K562 (cell line): ENCODE measurements at regions not wholly inside any gene's neighbourhood (a gene's known extent, or its start where the extent isn't known, plus 50 kb on each side); places are given as distances from the start of the nearest gene placed in this dataset.

Experiments
- ATAC-seq: fragments of 200-7000 bp; cut with Tn5 transposase; 3 replicates; pipeline ENCODE4 v1.9.1; 2020; ENCODE audit warnings: moderate library complexity
- BruUV-seq: library from RNA; stranded (reverse); fragments of 400-500 nt; replicated peaks from 2 replicates; lab custom pipeline; 2021; lab: Mats Ljungman, UMichigan
- CTCF ChIA-PET: fragments of 300-600 bp; formaldehyde crosslinking; extraction: SDS; loops from one replicate; lab custom pipeline; 2021; ENCODE audit warnings: low intra/inter-chr PET ratio; lab: Yijun Ruan, JAX
- POLR2A ChIA-PET: fragments of 300-600, 350-650 bp; sonication (Branson Sonifier 250); formaldehyde crosslinking; extraction: SDS; loops from one replicate; lab custom pipeline; 2021; ENCODE audit warnings: antibody characterized with exemption, inconsistent platforms; lab: Yijun Ruan, JAX
- DNase-seq, 4 experiments: peaks; one replicate each; pipeline versions ENCODE4 v3.0.0 to v3.0.0-alpha.2; 2011 to 2018; ENCODE audit warnings: low spot score in 3 of 4, mixed read lengths in 3 of 4; ENCODE audit errors: extremely low read depth in 1 of 4
- FAIRE-seq: peaks from 2 replicates; lab custom pipeline; 2011; peaks lifted over from hg19 to GRCh38; lab: Jason Lieb, UNC
- H2AFZ ChIP-seq: 2 replicates; pipeline ENCODE4 v1.6.0; 2011; ENCODE audit warnings: low read depth, low read length, control low read depth, inconsistent platforms
- H3K27ac ChIP-seq: fragments of 200-600 bp; 3 replicates; pipeline ENCODE4 v1.8.0; 2011; ENCODE audit warnings: low read depth, mild to moderate bottlenecking, control low read depth, inconsistent platforms, low read length, moderate library complexity, mixed read lengths; ENCODE audit errors: extremely low read depth
- H3K27me3 ChIP-seq, 2 experiments: fragments of 300-600 bp in 1 of 2; 2 replicates in 1 of 2; 3 replicates in 1 of 2; pipeline versions ENCODE4 v1.6.0 to v1.8.0; 2011; ENCODE audit warnings: inconsistent platforms in 2 of 2, low read length in 2 of 2, mild to moderate bottlenecking in 1 of 2, mixed read lengths in 1 of 2, moderate library complexity in 1 of 2; ENCODE audit not compliant: control insufficient read depth in 2 of 2, insufficient read depth in 2 of 2
- H3K36me3 ChIP-seq: fragments of 300-600 bp; 3 replicates; pipeline ENCODE4 v1.8.0; 2011; ENCODE audit warnings: mild to moderate bottlenecking, low read length, inconsistent platforms; ENCODE audit not compliant: control insufficient read depth, insufficient read depth
- H3K4me1 ChIP-seq, 2 experiments: fragments of 200-600 bp in 1 of 2; replicated peaks in 1 of 2; 2 replicates in 1 of 2; 3 replicates in 1 of 2; pipeline versions ENCODE4 v1.5.1 to v1.8.0; 2011; ENCODE audit warnings: inconsistent platforms in 2 of 2, low read length in 2 of 2, mild to moderate bottlenecking in 1 of 2, mixed read lengths in 1 of 2, moderate library complexity in 1 of 2; ENCODE audit not compliant: control insufficient read depth in 2 of 2, insufficient read depth in 2 of 2
- H3K4me2 ChIP-seq: 2 replicates; pipeline ENCODE4 v1.6.1; 2011; ENCODE audit warnings: low read length, control low read depth, inconsistent platforms, mixed read lengths; ENCODE audit not compliant: insufficient read depth
- H3K4me3 ChIP-seq: fragments of 200-600 bp; sonication (generic), shearing (Covaris generic); 2 replicates; pipeline ENCODE4 v1.5.1; 2016; ENCODE audit warnings: control low read depth, inconsistent platforms
- H3K79me2 ChIP-seq: fragments of 200-600 bp; 3 replicates; pipeline ENCODE4 v1.8.0; 2011; ENCODE audit warnings: low read length, inconsistent platforms; ENCODE audit not compliant: control insufficient read depth, insufficient read depth
- H3K9ac ChIP-seq, 2 experiments: 2 replicates each; pipeline versions ENCODE4 v1.6.0 to v1.6.1; 2011; ENCODE audit warnings: low read depth in 2 of 2, low read length in 2 of 2, control low read depth in 1 of 2, inconsistent platforms in 1 of 2, mild to moderate bottlenecking in 1 of 2, mixed read lengths in 1 of 2; ENCODE audit not compliant: insufficient read depth in 1 of 2
- H3K9me1 ChIP-seq: one replicate; pipeline ENCODE4 v1.6.0; 2011; ENCODE audit warnings: inconsistent platforms, mild to moderate bottlenecking, low read length, moderate library complexity; ENCODE audit not compliant: control insufficient read depth, insufficient read depth
- H3K9me3 ChIP-seq: replicated peaks from 2 replicates; pipeline ENCODE4 v1.5.1; 2011; ENCODE audit warnings: low read depth, low read length, inconsistent platforms; ENCODE audit not compliant: control insufficient read depth, insufficient read depth
- H4K20me1 ChIP-seq: replicated peaks from 2 replicates; pipeline ENCODE4 v1.6.1; 2011; ENCODE audit warnings: low read length, inconsistent platforms, mixed read lengths; ENCODE audit not compliant: control insufficient read depth, insufficient read depth
- FOXK1 ChIP-seq: sonication (generic); formaldehyde crosslinking; IDR thresholded peaks from 2 replicates; pipeline ENCODE4 v1.8.0; 2022; ENCODE audit warnings: missing genetic modification reagents, mild to moderate bottlenecking, borderline replicate concordance
- PHF8 ChIP-seq: fragments of 200-600 bp; sonication (generic); IDR thresholded peaks from 2 replicates; pipeline ENCODE4 v1.6.1; 2012; ENCODE audit warnings: mixed run types, mild to moderate bottlenecking, inconsistent platforms, low read length, moderate library complexity, borderline replicate concordance
- PRMT5 ChIP-seq: sonication (generic); formaldehyde crosslinking; IDR thresholded peaks from 2 replicates; pipeline ENCODE4 v1.5.0; 2020; ENCODE audit warnings: missing genetic modification reagents
- RUNX1 ChIP-seq: sonication (generic); IDR thresholded peaks from 2 replicates; pipeline ENCODE4 v1.6.1; 2016; ENCODE audit warnings: antibody characterized with exemption, low read depth
- SIN3B ChIP-seq: fragments of 450-650 bp; IDR thresholded peaks from 2 replicates; pipeline ENCODE4 v1.6.1; 2017; ENCODE audit warnings: low read depth, mild to moderate bottlenecking, moderate library complexity
- in situ Hi-C: fragments of 300-500 bp; cut with MboI; formaldehyde crosslinking; loops from 4 replicates; pipeline ENCODE4 v1.15.0; 2018; ENCODE audit warnings: inconsistent platforms, mixed read lengths
- intact Hi-C: fragments of 100-400 bp; cut with micrococcal nuclease; formaldehyde crosslinking; loops from 2 replicates; pipeline ENCODE4 v1.14.2; 2022
- TF ChIP-seq, protein P1 (sequence below): fragments of 450-650 bp; IDR thresholded peaks from 2 replicates; pipeline ENCODE4 v1.6.1; 2016; ENCODE audit warnings: borderline replicate concordance
- TF ChIP-seq, protein P2 (sequence below), 2 experiments: fragments of 450-650 bp in 1 of 2; sonication (generic) in 1 of 2; formaldehyde crosslinking; conservative IDR thresholded peaks; 2 replicates each; pipeline versions ENCODE4 v1.4.0 to v1.8.1; 2020 to 2022; ENCODE audit warnings: mild to moderate bottlenecking in 1 of 2, missing genetic modification reagents in 1 of 2
- TF ChIP-seq, protein P3 (sequence below): fragments of 250-450 bp; sonication (Bioruptor Pico); IDR thresholded peaks from 2 replicates; pipeline ENCODE4 v1.9.0; 2021; ENCODE audit warnings: mild to moderate bottlenecking, inconsistent platforms
- TF ChIP-seq, protein P4 (sequence below), 2 experiments: fragments of 200-800 bp in 1 of 2; sonication (Bioruptor generic) in 1 of 2; sonication (generic) in 1 of 2; formaldehyde crosslinking in 1 of 2; IDR thresholded peaks in 1 of 2; conservative IDR thresholded peaks in 1 of 2; 2 replicates each; pipeline versions ENCODE4 v1.5.0 to v1.6.1; 2016 to 2020; ENCODE audit warnings: missing compliant biosample characterization in 1 of 2, missing genetic modification characterization in 1 of 2, missing genetic modification reagents in 1 of 2

DNA sequence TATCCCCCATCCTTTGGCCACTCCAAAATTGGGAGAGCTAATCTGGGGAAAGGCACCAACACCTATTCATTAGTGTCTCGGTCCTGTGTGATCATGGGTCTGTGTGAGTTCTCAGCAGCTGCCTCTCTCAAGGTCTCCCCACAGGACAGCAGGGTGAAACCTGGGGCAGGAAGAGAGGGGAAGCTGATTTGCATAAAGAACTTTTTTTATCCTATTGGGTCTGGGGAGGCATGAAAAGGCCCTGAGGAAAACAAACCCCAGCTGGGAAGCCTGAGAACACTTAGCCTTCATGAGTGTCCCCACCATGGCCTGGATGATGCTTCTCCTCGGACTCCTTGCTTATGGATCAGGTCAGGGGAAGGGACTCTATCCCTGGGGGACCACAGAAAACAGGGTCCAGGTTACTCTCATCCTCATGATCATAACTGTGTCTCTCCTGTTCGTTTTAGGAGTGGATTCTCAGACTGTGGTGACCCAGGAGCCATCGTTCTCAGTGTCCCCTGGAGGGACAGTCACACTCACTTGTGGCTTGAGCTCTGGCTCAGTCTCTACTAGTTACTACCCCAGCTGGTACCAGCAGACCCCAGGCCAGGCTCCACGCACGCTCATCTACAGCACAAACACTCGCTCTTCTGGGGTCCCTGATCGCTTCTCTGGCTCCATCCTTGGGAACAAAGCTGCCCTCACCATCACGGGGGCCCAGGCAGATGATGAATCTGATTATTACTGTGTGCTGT lies 116.0 kb upstream of the TOP3B start (continued):
- TF ChIP-seq, protein P1, sequence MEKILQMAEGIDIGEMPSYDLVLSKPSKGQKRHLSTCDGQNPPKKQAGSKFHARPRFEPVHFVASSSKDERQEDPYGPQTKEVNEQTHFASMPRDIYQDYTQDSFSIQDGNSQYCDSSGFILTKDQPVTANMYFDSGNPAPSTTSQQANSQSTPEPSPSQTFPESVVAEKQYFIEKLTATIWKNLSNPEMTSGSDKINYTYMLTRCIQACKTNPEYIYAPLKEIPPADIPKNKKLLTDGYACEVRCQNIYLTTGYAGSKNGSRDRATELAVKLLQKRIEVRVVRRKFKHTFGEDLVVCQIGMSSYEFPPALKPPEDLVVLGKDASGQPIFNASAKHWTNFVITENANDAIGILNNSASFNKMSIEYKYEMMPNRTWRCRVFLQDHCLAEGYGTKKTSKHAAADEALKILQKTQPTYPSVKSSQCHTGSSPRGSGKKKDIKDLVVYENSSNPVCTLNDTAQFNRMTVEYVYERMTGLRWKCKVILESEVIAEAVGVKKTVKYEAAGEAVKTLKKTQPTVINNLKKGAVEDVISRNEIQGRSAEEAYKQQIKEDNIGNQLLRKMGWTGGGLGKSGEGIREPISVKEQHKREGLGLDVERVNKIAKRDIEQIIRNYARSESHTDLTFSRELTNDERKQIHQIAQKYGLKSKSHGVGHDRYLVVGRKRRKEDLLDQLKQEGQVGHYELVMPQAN, result no peak

DNA sequence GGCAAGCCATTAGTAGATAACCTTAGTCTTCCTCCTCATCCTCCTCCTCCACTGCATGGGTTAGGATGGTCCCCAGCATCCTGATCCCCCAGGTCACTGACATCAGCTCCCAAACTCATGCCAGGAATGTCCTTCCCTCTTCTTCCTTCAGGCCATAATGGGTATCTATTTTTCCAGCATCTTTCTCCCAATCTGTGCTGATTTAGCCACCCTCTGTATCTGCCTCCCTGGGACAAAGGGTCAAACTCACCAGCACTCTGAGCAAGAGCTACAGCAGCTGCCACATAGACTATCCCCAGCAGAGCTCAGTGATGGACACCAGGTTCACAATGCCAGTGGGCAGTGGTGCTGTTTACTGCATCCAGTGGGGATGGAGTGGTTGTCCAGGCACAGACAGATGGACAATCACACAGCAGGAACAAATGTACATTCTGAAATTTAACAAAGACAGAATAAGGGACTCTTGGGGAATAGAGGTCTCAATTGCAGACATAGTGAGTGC lies 115.2 kb upstream of the TOP3B start:
- Histone ChIP-seq H3K4me2 (no peak overlapping the region), H3K9me1 (no peaks in the 10 kb centered on the region), H4K20me1 (no peaks in the 10 kb centered on the region), H3K27me3 (peaks cover 50 to 52% of the 10 kb centered on the region in 2 experiments), H3K79me2 (no peaks in the 10 kb centered on the region), H3K9me3 (no peaks in the 10 kb centered on the region), H3K9ac (no peak overlapping the region), H3K4me3 (no peak overlapping the region), H3K36me3 (no peaks in the 10 kb centered on the region)
- ChIA-PET CTCF (interaction anchor here (0.6 kb wide), 1 partner anchor 36 kb away, joined by 3 read pairs; no protein-coding TSS in a partner anchor), POLR2A (interaction anchor here (0.7 to 6.4 kb wide), 10 partner anchors 10 to 753 kb away, joined by 3 to 98 read pairs (median 4); no protein-coding TSS in a partner anchor)
- ATAC-seq, result no peak
- in situ Hi-C loops, result no loop called here
- peak in 1 of 4 experiments; percentile 24 for DNase-seq
- BruUV-seq, result no TSS peak
- peak; percentile 80; the same call in 1 of the 2 replicates for TF ChIP-seq FOXK1 (CRISPR knock-in tag)
- no peak for TF ChIP-seq PHF8
- TF ChIP-seq PRMT5 (CRISPR knock-in tag), result 0 out of 2 replicates have a peak, but pooled peaks have one; percentile 38
- TF ChIP-seq, protein P2, sequence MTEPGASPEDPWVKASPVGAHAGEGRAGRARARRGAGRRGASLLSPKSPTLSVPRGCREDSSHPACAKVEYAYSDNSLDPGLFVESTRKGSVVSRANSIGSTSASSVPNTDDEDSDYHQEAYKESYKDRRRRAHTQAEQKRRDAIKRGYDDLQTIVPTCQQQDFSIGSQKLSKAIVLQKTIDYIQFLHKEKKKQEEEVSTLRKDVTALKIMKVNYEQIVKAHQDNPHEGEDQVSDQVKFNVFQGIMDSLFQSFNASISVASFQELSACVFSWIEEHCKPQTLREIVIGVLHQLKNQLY (CRISPR knock-in tag; conservative IDR thresholded peaks at IDR 0.05), result peak in 1 of 2 experiments; percentile 50; a peak in 1 of 4 replicates
- TF ChIP-seq SIN3B, result no peak
- TF ChIP-seq RUNX1, result no peak
- TF ChIP-seq, protein P3, sequence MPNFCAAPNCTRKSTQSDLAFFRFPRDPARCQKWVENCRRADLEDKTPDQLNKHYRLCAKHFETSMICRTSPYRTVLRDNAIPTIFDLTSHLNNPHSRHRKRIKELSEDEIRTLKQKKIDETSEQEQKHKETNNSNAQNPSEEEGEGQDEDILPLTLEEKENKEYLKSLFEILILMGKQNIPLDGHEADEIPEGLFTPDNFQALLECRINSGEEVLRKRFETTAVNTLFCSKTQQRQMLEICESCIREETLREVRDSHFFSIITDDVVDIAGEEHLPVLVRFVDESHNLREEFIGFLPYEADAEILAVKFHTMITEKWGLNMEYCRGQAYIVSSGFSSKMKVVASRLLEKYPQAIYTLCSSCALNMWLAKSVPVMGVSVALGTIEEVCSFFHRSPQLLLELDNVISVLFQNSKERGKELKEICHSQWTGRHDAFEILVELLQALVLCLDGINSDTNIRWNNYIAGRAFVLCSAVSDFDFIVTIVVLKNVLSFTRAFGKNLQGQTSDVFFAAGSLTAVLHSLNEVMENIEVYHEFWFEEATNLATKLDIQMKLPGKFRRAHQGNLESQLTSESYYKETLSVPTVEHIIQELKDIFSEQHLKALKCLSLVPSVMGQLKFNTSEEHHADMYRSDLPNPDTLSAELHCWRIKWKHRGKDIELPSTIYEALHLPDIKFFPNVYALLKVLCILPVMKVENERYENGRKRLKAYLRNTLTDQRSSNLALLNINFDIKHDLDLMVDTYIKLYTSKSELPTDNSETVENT (CRISPR knock-in tag), result peak; percentile 24; the same call in 1 of the 2 replicates
- TF ChIP-seq, protein P4, sequence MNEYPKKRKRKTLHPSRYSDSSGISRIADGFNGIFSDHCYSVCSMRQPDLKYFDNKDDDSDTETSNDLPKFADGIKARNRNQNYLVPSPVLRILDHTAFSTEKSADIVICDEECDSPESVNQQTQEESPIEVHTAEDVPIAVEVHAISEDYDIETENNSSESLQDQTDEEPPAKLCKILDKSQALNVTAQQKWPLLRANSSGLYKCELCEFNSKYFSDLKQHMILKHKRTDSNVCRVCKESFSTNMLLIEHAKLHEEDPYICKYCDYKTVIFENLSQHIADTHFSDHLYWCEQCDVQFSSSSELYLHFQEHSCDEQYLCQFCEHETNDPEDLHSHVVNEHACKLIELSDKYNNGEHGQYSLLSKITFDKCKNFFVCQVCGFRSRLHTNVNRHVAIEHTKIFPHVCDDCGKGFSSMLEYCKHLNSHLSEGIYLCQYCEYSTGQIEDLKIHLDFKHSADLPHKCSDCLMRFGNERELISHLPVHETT (CRISPR knock-in tag; conservative IDR thresholded peaks at IDR 0.05 in 1 of 2, IDR thresholded peaks at IDR 0.05 in 1 of 2), result 0 out of 4 replicates have a peak, but pooled peaks of 1 of the 2 experiments have one; percentile 68
- TF ChIP-seq, all 486 proteins: peak for 5
- Histone ChIP-seq H2AFZ (no peak overlapping the region), H3K4me1 (peaks cover 0 to 2% of the 10 kb centered on the region in 2 experiments; a peak in 2 of 5 replicates), H3K27ac (no peak overlapping the region)
- FAIRE-seq, result no peak
- intact Hi-C loops, result loop anchor here (2.0 kb wide), 1 partner anchor 21 kb away; no protein-coding TSS in a partner anchor
